ENCODE measurements at regions not wholly inside any gene's neighbourhood (a gene's known extent, or its start where the extent isn't known, plus 50 kb on each side); places are given as distances from the start of the nearest gene placed in this dataset.

DNA sequence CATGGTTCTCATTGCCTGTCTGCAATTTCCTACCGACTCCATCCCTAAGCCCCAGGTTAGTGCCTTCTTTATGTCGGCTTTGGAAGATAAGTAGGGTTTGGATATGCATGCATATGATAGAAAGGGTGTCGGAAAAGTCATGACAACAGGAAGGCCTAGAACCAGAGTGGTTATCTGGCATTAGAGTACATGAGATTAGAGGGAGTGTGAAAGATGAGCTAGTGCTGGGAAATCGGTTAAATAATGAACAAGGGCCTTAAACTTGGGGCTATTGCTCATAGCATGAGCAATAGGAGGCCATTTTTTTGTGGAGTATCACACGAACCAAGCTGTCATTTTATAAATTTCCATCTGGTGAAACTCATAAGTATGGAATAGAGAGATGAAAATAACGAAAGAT, 54.0 kb upstream of the LPP start:
- Mint-ChIP-seq H3K9me3 (peaks cover 19% of the 10 kb centered on the region), H3K4me3 (no peak overlapping the region), H3K36me3 (peaks cover 7% of the 10 kb centered on the region), H3K27ac (no peak overlapping the region), H3K4me1 (no peaks in the 10 kb centered on the region), H3K27me3 (ENCODE audit: low read depth) (peaks cover 3% of the 10 kb centered on the region; the same call in 1 of the 2 replicates)
- TF ChIP-seq, protein P1, sequence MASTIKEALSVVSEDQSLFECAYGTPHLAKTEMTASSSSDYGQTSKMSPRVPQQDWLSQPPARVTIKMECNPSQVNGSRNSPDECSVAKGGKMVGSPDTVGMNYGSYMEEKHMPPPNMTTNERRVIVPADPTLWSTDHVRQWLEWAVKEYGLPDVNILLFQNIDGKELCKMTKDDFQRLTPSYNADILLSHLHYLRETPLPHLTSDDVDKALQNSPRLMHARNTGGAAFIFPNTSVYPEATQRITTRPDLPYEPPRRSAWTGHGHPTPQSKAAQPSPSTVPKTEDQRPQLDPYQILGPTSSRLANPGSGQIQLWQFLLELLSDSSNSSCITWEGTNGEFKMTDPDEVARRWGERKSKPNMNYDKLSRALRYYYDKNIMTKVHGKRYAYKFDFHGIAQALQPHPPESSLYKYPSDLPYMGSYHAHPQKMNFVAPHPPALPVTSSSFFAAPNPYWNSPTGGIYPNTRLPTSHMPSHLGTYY (CRISPR knock-in tag; IDR thresholded peaks at IDR 0.05) = no peak
- TF ChIP-seq GTF2I (CRISPR knock-in tag; conservative IDR thresholded peaks at IDR 0.05) (no peak), JAZF1 (CRISPR knock-in tag; IDR thresholded peaks at IDR 0.05) (no peak), ZNF232 (CRISPR knock-in tag; IDR thresholded peaks at IDR 0.05) (no peak), EMX1 (CRISPR knock-in tag; IDR thresholded peaks at IDR 0.05) (no peak), MYBL2 (CRISPR knock-in tag; IDR thresholded peaks at IDR 0.05) (no peak), NR2C2 (CRISPR knock-in tag; IDR thresholded peaks at IDR 0.05) (no peak), ZNF416 (CRISPR knock-in tag; IDR thresholded peaks at IDR 0.05) (no peak)
- TF ChIP-seq, protein P2, sequence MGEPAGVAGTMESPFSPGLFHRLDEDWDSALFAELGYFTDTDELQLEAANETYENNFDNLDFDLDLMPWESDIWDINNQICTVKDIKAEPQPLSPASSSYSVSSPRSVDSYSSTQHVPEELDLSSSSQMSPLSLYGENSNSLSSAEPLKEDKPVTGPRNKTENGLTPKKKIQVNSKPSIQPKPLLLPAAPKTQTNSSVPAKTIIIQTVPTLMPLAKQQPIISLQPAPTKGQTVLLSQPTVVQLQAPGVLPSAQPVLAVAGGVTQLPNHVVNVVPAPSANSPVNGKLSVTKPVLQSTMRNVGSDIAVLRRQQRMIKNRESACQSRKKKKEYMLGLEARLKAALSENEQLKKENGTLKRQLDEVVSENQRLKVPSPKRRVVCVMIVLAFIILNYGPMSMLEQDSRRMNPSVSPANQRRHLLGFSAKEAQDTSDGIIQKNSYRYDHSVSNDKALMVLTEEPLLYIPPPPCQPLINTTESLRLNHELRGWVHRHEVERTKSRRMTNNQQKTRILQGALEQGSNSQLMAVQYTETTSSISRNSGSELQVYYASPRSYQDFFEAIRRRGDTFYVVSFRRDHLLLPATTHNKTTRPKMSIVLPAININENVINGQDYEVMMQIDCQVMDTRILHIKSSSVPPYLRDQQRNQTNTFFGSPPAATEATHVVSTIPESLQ (CRISPR knock-in tag; IDR thresholded peaks at IDR 0.05) = no peak
- TF ChIP-seq, protein P3, sequence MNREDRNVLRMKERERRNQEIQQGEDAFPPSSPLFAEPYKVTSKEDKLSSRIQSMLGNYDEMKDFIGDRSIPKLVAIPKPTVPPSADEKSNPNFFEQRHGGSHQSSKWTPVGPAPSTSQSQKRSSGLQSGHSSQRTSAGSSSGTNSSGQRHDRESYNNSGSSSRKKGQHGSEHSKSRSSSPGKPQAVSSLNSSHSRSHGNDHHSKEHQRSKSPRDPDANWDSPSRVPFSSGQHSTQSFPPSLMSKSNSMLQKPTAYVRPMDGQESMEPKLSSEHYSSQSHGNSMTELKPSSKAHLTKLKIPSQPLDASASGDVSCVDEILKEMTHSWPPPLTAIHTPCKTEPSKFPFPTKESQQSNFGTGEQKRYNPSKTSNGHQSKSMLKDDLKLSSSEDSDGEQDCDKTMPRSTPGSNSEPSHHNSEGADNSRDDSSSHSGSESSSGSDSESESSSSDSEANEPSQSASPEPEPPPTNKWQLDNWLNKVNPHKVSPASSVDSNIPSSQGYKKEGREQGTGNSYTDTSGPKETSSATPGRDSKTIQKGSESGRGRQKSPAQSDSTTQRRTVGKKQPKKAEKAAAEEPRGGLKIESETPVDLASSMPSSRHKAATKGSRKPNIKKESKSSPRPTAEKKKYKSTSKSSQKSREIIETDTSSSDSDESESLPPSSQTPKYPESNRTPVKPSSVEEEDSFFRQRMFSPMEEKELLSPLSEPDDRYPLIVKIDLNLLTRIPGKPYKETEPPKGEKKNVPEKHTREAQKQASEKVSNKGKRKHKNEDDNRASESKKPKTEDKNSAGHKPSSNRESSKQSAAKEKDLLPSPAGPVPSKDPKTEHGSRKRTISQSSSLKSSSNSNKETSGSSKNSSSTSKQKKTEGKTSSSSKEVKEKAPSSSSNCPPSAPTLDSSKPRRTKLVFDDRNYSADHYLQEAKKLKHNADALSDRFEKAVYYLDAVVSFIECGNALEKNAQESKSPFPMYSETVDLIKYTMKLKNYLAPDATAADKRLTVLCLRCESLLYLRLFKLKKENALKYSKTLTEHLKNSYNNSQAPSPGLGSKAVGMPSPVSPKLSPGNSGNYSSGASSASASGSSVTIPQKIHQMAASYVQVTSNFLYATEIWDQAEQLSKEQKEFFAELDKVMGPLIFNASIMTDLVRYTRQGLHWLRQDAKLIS (CRISPR knock-in tag; IDR thresholded peaks at IDR 0.05; ENCODE audit: borderline replicate concordance) = no peak
- TF ChIP-seq, protein P4, sequence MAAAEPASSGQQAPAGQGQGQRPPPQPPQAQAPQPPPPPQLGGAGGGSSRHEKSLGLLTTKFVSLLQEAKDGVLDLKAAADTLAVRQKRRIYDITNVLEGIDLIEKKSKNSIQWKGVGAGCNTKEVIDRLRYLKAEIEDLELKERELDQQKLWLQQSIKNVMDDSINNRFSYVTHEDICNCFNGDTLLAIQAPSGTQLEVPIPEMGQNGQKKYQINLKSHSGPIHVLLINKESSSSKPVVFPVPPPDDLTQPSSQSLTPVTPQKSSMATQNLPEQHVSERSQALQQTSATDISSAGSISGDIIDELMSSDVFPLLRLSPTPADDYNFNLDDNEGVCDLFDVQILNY (CRISPR knock-in tag; IDR thresholded peaks at IDR 0.05) = no peak
- ATAC-seq (no peak), DNase-seq (ENCODE audit: low spot score) (no peak)
- ChIA-PET CTCF (no interaction called here), POLR2A (interaction anchor here (0.6 kb wide), 1 partner anchor 34 kb away, joined by 4 read pairs; no protein-coding TSS in a partner anchor)

DNA sequence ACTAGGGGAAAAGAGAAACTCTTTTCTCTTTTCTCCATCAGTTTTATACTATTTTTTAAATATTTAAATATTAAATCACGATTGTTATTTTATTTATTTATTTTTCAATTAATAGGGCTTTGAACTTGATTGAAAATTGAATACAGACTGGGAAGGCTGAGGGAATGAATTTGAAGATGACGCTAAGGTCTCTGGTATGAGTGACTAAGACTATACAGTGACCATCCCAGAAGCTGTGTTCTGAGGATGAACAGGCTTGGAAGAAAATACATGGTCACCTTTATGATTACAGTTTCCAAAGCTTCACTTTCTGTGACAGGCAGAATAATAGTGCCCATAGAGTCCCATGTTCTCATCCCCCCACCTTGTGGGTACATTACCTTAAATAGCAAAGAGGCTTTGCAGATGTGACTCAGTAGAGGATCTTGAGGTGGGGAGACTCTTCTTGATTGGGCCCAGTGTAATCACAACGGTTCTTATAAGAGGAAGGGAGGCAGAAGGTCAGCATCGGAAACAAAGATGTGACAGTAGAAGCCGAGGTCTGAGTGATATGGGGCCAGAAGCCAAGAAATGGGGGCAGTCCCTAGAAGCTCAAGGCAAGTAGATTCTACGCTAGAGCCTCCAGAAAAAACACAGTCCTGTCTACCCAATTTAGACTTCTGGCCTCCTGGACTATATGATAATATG, 51.0 kb upstream of the LPP start:
- no peak overlapping the region for H3K4me3 Mint-ChIP-seq
- peaks cover 7% of the 10 kb centered on the region for H3K36me3 Mint-ChIP-seq
- peaks cover 7% of the 10 kb centered on the region for H3K27me3 Mint-ChIP-seq (ENCODE audit: low read depth)
- no peak overlapping the region for H3K27ac Mint-ChIP-seq
- H3K9me3 Mint-ChIP-seq = peaks cover 19% of the 10 kb centered on the region
- POLR2A ChIA-PET = no interaction called here
- DNase-seq (ENCODE audit: low spot score) = no peak
- peaks cover 17% of the 10 kb centered on the region for H3K4me1 Mint-ChIP-seq
- CTCF ChIA-PET = no interaction called here
- TF ChIP-seq, protein P5, sequence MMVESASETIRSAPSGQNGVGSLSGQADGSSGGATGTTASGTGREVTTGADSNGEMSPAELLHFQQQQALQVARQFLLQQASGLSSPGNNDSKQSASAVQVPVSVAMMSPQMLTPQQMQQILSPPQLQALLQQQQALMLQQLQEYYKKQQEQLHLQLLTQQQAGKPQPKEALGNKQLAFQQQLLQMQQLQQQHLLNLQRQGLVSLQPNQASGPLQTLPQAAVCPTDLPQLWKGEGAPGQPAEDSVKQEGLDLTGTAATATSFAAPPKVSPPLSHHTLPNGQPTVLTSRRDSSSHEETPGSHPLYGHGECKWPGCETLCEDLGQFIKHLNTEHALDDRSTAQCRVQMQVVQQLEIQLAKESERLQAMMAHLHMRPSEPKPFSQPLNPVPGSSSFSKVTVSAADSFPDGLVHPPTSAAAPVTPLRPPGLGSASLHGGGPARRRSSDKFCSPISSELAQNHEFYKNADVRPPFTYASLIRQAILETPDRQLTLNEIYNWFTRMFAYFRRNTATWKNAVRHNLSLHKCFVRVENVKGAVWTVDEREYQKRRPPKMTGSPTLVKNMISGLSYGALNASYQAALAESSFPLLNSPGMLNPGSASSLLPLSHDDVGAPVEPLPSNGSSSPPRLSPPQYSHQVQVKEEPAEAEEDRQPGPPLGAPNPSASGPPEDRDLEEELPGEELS (CRISPR knock-in tag; IDR thresholded peaks at IDR 0.05) = no peak
- TF ChIP-seq, protein P6, sequence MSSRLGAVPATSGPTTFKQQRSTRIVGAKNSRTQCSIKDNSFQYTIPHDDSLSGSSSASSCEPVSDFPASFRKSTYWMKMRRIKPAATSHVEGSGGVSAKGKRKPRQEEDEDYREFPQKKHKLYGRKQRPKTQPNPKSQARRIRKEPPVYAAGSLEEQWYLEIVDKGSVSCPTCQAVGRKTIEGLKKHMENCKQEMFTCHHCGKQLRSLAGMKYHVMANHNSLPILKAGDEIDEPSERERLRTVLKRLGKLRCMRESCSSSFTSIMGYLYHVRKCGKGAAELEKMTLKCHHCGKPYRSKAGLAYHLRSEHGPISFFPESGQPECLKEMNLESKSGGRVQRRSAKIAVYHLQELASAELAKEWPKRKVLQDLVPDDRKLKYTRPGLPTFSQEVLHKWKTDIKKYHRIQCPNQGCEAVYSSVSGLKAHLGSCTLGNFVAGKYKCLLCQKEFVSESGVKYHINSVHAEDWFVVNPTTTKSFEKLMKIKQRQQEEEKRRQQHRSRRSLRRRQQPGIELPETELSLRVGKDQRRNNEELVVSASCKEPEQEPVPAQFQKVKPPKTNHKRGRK (CRISPR knock-in tag; IDR thresholded peaks at IDR 0.05; ENCODE audit: borderline replicate concordance) = no peak
- no peak for TF ChIP-seq CBFB (CRISPR knock-in tag; IDR thresholded peaks at IDR 0.05; ENCODE audit: low read depth)
- TF ChIP-seq, protein P7, sequence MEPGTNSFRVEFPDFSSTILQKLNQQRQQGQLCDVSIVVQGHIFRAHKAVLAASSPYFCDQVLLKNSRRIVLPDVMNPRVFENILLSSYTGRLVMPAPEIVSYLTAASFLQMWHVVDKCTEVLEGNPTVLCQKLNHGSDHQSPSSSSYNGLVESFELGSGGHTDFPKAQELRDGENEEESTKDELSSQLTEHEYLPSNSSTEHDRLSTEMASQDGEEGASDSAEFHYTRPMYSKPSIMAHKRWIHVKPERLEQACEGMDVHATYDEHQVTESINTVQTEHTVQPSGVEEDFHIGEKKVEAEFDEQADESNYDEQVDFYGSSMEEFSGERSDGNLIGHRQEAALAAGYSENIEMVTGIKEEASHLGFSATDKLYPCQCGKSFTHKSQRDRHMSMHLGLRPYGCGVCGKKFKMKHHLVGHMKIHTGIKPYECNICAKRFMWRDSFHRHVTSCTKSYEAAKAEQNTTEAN (CRISPR knock-in tag; IDR thresholded peaks at IDR 0.05) = no peak
- TF ChIP-seq, protein P8, sequence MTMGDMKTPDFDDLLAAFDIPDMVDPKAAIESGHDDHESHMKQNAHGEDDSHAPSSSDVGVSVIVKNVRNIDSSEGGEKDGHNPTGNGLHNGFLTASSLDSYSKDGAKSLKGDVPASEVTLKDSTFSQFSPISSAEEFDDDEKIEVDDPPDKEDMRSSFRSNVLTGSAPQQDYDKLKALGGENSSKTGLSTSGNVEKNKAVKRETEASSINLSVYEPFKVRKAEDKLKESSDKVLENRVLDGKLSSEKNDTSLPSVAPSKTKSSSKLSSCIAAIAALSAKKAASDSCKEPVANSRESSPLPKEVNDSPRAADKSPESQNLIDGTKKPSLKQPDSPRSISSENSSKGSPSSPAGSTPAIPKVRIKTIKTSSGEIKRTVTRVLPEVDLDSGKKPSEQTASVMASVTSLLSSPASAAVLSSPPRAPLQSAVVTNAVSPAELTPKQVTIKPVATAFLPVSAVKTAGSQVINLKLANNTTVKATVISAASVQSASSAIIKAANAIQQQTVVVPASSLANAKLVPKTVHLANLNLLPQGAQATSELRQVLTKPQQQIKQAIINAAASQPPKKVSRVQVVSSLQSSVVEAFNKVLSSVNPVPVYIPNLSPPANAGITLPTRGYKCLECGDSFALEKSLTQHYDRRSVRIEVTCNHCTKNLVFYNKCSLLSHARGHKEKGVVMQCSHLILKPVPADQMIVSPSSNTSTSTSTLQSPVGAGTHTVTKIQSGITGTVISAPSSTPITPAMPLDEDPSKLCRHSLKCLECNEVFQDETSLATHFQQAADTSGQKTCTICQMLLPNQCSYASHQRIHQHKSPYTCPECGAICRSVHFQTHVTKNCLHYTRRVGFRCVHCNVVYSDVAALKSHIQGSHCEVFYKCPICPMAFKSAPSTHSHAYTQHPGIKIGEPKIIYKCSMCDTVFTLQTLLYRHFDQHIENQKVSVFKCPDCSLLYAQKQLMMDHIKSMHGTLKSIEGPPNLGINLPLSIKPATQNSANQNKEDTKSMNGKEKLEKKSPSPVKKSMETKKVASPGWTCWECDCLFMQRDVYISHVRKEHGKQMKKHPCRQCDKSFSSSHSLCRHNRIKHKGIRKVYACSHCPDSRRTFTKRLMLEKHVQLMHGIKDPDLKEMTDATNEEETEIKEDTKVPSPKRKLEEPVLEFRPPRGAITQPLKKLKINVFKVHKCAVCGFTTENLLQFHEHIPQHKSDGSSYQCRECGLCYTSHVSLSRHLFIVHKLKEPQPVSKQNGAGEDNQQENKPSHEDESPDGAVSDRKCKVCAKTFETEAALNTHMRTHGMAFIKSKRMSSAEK (CRISPR knock-in tag; IDR thresholded peaks at IDR 0.05; ENCODE audit: borderline replicate concordance) = no peak
- TF ChIP-seq GABPB1 (CRISPR knock-in tag; IDR thresholded peaks at IDR 0.05) = no peak
- ATAC-seq = no peak

Measured in WTC11 (cell line).